ENCODE measurements at regions not wholly inside any gene's neighbourhood (a gene's known extent, or its start where the extent isn't known, plus 50 kb on each side); places are given as distances from the start of the nearest gene placed in this dataset.

DNA sequence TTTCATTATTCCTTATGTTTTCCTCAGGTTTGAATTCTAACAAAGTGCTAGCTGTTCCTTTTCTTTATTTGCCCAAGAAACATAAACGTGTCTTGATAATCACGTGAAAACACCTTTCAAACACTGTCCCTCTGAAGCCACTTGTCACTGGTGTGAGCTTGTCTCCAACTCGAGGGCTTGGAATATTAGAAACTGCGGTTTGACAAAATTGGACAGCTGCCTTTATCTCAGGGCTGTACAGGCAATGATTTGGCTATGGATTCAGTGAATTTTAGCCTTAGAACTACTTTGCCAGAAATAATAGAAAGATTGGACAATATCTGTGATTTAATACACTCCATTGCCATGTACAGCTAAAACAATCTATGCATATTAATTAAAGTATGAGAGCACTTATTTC, 763.0 kb upstream of the ACVR2A start:
- ChIA-PET POLR2A (ENCODE audit: unreplicated experiment) (no interaction called here), CTCF (no interaction called here)
- TF ChIP-seq EZH2 (IDR thresholded peaks at IDR 0.05; ENCODE audit: low read depth) = no peak
- TF ChIP-seq CTCF (conservative IDR thresholded peaks at IDR 0.05) = no peak
- Histone ChIP-seq H3K9me3 (ENCODE audit: insufficient read depth, low read depth) (no peaks in the 10 kb centered on the region), H3K4me1 (replicated peaks; ENCODE audit: insufficient read depth) (no peaks in the 10 kb centered on the region), H3K27me3 (ENCODE audit: insufficient read depth, low read depth) (no peaks in the 10 kb centered on the region), H3K4me3 (no peak overlapping the region), H3K36me3 (ENCODE audit: low read depth) (no peaks in the 10 kb centered on the region), H3K79me2 (ENCODE audit: low read depth) (no peaks in the 10 kb centered on the region), H3K4me2 (no peak overlapping the region), H2AFZ (no peak overlapping the region), H3K27ac (no peak overlapping the region), H3F3A (ENCODE audit: insufficient read depth, low read depth) (no peaks in the 10 kb centered on the region), H4K20me1 (ENCODE audit: insufficient read depth) (no peaks in the 10 kb centered on the region), H3K9me2 (ENCODE audit: insufficient read depth) (no peaks in the 10 kb centered on the region)
- BruUV-seq (replicated peaks) = no TSS peak
- no peak for DNase-seq
- intact Hi-C loops (cut with micrococcal nuclease; ENCODE audit: unreplicated experiment) = loop anchor here (2.0 to 10.0 kb wide), 4 partner anchors 105 to 833 kb away; no protein-coding TSS in a partner anchor

- Histone ChIP-seq H4K20me1 (ENCODE audit: insufficient read depth) (no peaks in the 10 kb centered on the region), H3K36me3 (ENCODE audit: low read depth) (no peaks in the 10 kb centered on the region), H3K79me2 (ENCODE audit: low read depth) (no peaks in the 10 kb centered on the region), H3K9me3 (ENCODE audit: insufficient read depth, low read depth) (no peaks in the 10 kb centered on the region), H3F3A (ENCODE audit: insufficient read depth, low read depth) (no peaks in the 10 kb centered on the region), H3K27me3 (ENCODE audit: insufficient read depth, low read depth) (no peaks in the 10 kb centered on the region), H3K4me1 (replicated peaks; ENCODE audit: insufficient read depth) (no peaks in the 10 kb centered on the region), H3K4me3 (no peak overlapping the region), H3K9me2 (ENCODE audit: insufficient read depth) (no peaks in the 10 kb centered on the region), H3K27ac (no peak overlapping the region), H3K4me2 (no peak overlapping the region), H2AFZ (no peak overlapping the region)
- CTCF ChIA-PET = no interaction called here
- DNase-seq = no peak
- TF ChIP-seq EZH2 (IDR thresholded peaks at IDR 0.05; ENCODE audit: low read depth) = no peak
- TF ChIP-seq CTCF (conservative IDR thresholded peaks at IDR 0.05) = no peak
- intact Hi-C loops (cut with micrococcal nuclease; ENCODE audit: unreplicated experiment) = no loop called here
- BruUV-seq (replicated peaks) = no TSS peak
- POLR2A ChIA-PET (ENCODE audit: unreplicated experiment) = no interaction called here
Observed at GRCh38 chr2:147076634-147077033, 768.2 kb upstream of the ACVR2A start.

- no peak for TF ChIP-seq CTCF (conservative IDR thresholded peaks at IDR 0.05)
- Histone ChIP-seq H3K4me3 (no peak overlapping the region), H3F3A (ENCODE audit: insufficient read depth, low read depth) (no peaks in the 10 kb centered on the region), H3K9me2 (ENCODE audit: insufficient read depth) (no peaks in the 10 kb centered on the region), H3K4me1 (replicated peaks; ENCODE audit: insufficient read depth) (no peaks in the 10 kb centered on the region), H3K4me2 (no peak overlapping the region), H3K9me3 (ENCODE audit: insufficient read depth, low read depth) (no peaks in the 10 kb centered on the region), H3K79me2 (ENCODE audit: low read depth) (no peaks in the 10 kb centered on the region), H2AFZ (no peak overlapping the region), H3K36me3 (ENCODE audit: low read depth) (no peaks in the 10 kb centered on the region), H3K27me3 (ENCODE audit: insufficient read depth, low read depth) (no peaks in the 10 kb centered on the region), H3K27ac (no peak overlapping the region), H4K20me1 (ENCODE audit: insufficient read depth) (no peaks in the 10 kb centered on the region)
- CTCF ChIA-PET = no interaction called here
- POLR2A ChIA-PET (ENCODE audit: unreplicated experiment) = no interaction called here
- DNase-seq = no peak
- intact Hi-C loops (cut with micrococcal nuclease; ENCODE audit: unreplicated experiment) = no loop called here
- BruUV-seq (replicated peaks) = no TSS peak
Observed at GRCh38 chr2:147068071-147068470, 776.8 kb upstream of the ACVR2A start.
